Stomach (tissue), 8 donors: ENCODE measurements at regions not wholly inside any gene's neighbourhood (a gene's known extent, or its start where the extent isn't known, plus 50 kb on each side); places are given as distances from the start of the nearest gene placed in this dataset.

Experiments used
- DNase-seq, 2 donors: peaks; one replicate each; pipeline versions ENCODE4 v3.0.0 to v3.0.0-alpha.2; 2013 to 2019
- H3K27ac ChIP-seq, 5 donors: fragments of 200-600 bp in 4 of 5; sonication (generic) in 4 of 5; one replicate each; pipeline ENCODE4 v1.5.1; 2013 to 2019; ENCODE audit warnings: mild to moderate bottlenecking in 1 of 5, moderate library complexity in 1 of 5
- H3K27me3 ChIP-seq, 3 donors: fragments of 200-600 bp; sonication (generic); one replicate each; pipeline ENCODE4 v1.5.1; 2017 to 2019; ENCODE audit warnings: mixed run types in 1 of 3
- H3K36me3 ChIP-seq, 4 donors: fragments of 200-600 bp; sonication (generic); 1 replicate in 3 of 4; 2 replicates in 1 of 4; pipeline ENCODE4 v1.5.1; 2016 to 2019
- H3K4me1 ChIP-seq, 4 donors: fragments of 200-600 bp; sonication (generic); one replicate each; pipeline ENCODE4 v1.5.1; 2016 to 2019
- H3K4me3 ChIP-seq, 4 donors: fragments of 200-600 bp; sonication (generic) in 3 of 4; one replicate each; pipeline ENCODE4 v1.5.1; 2016 to 2019; ENCODE audit warnings: mild to moderate bottlenecking in 1 of 4
- H3K9me3 ChIP-seq, 4 donors: fragments of 200-600 bp; sonication (generic); one replicate each; pipeline ENCODE4 v1.5.1; 2016 to 2019
- CTCF ChIP-seq, 7 experiments: fragments of 450-650 bp in 4 of 7; fragments of 200-600 bp in 3 of 7; sonication (generic) in 3 of 7; IDR thresholded peaks; one replicate each; pipeline ENCODE4 v1.5.1; 2016 to 2019; ENCODE audit warnings: antibody characterized with exemption in 7 of 7, control low read depth in 2 of 7, mild to moderate bottlenecking in 1 of 7
- EP300 ChIP-seq: sonication (generic); formaldehyde crosslinking; IDR thresholded peaks from one replicate; pipeline ENCODE4 v1.6.1; 2017; ENCODE audit warnings: antibody characterized with exemption
- POLR2A ChIP-seq, 4 donors: fragments of 450-650 bp; IDR thresholded peaks; one replicate each; pipeline ENCODE4 v1.6.1; 2016; ENCODE audit warnings: antibody characterized with exemption in 4 of 4, control low read depth in 2 of 4, mild to moderate bottlenecking in 1 of 4, moderate library complexity in 1 of 4
- POLR2AphosphoS5 ChIP-seq, 3 donors: sonication (generic); formaldehyde crosslinking; IDR thresholded peaks; one replicate each; pipeline ENCODE4 v1.6.1; 2016; ENCODE audit warnings: antibody characterized with exemption in 3 of 3
- WGBS, 5 donors: extraction: QIAGEN DNeasy Blood & Tissue Kit in 3 of 5; methylation state at CpG; one replicate each; pipeline versions ENCODE4 v1.1.5 to v1.1.7; 2013 to 2018; 5-methylcytosine and 5-hydroxymethylcytosine counted together
- intact Hi-C: fragments of 100-400 bp; cut with DNase I; formaldehyde crosslinking; loops from one replicate; pipeline ENCODE4 v1.15.1; 2023; ENCODE audit warnings: low total_unique reads
- donor health status: healthy with polysubstance abuse.
- donor health status: Bipolar disorder and iron deficiency.
- donor health status: healthy.

GRCh38 chr4:151473521-151474097, 64.6 kb downstream of the FHIP1A start:
- Histone ChIP-seq H3K9me3 (no peaks in the 10 kb centered on the region), H3K4me1 (peaks cover 0 to 12% (median 3%) of the 10 kb centered on the region in 4 donors), H3K27ac (no peak overlapping the region), H3K4me3 (no peak overlapping the region), H3K27me3 (no peaks in the 10 kb centered on the region), H3K36me3 (no peaks in the 10 kb centered on the region)
- intact Hi-C loops, result no loop called here
- DNase-seq, result no peak
- TF ChIP-seq POLR2AphosphoS5 (IDR thresholded peaks at IDR 0.05) (no peak), POLR2A (IDR thresholded peaks at IDR 0.05) (no peak), EP300 (no peak), CTCF (IDR thresholded peaks at IDR 0.05) (no peak)

- no peak overlapping the region for H3K27ac ChIP-seq
- intact Hi-C loops, result no loop called here
- H3K4me1 ChIP-seq, result peaks cover 0 to 12% (median 3%) of the 10 kb centered on the region in 4 donors
Observed at GRCh38 chr4:151475035-151475714, 66.2 kb downstream of the FHIP1A start.

GRCh38 chr4:151481813-151482212, 72.8 kb downstream of the FHIP1A start:
- WGBS, 5 donors, result 73 to 77% (median 75%) methylated on average over 4 of the region's 4 CpGs
- no peak for DNase-seq
- no peak for TF ChIP-seq POLR2AphosphoS5 (IDR thresholded peaks at IDR 0.05)
- TF ChIP-seq POLR2A (IDR thresholded peaks at IDR 0.05), result no peak
- no peak for TF ChIP-seq EP300
- no peak for TF ChIP-seq CTCF (IDR thresholded peaks at IDR 0.05)
- Histone ChIP-seq H3K27me3 (no peaks in the 10 kb centered on the region), H3K4me1 (no peaks in the 10 kb centered on the region), H3K4me3 (no peak overlapping the region), H3K36me3 (no peaks in the 10 kb centered on the region), H3K9me3 (no peaks in the 10 kb centered on the region), H3K27ac (no peak overlapping the region)
- intact Hi-C loops, result no loop called here

More at GRCh38 chr4:151475035-151475714, 66.2 kb downstream of the FHIP1A start:
- DNase-seq, result no peak
- Histone ChIP-seq H3K9me3 (no peaks in the 10 kb centered on the region), H3K27me3 (no peaks in the 10 kb centered on the region), H3K36me3 (no peaks in the 10 kb centered on the region), H3K4me3 (no peak overlapping the region)
- 75 to 86% (median 77%) methylated on average over 4 of the region's 4 CpGs for WGBS, 5 donors
- TF ChIP-seq POLR2AphosphoS5 (IDR thresholded peaks at IDR 0.05) (no peak), CTCF (IDR thresholded peaks at IDR 0.05) (no peak), POLR2A (IDR thresholded peaks at IDR 0.05) (no peak), EP300 (no peak)

- Histone ChIP-seq H3K27me3 (no peaks in the 10 kb centered on the region), H3K4me1 (no peaks in the 10 kb centered on the region), H3K9me3 (no peaks in the 10 kb centered on the region), H3K36me3 (no peaks in the 10 kb centered on the region), H3K4me3 (no peak overlapping the region), H3K27ac (no peak overlapping the region)
- DNase-seq, result no peak
- TF ChIP-seq POLR2AphosphoS5 (IDR thresholded peaks at IDR 0.05) (no peak), POLR2A (IDR thresholded peaks at IDR 0.05) (no peak), CTCF (IDR thresholded peaks at IDR 0.05) (no peak), EP300 (no peak)
- WGBS, 5 donors, result 45 to 70% (median 59%) methylated on average over 2 of the region's 2 CpGs
- intact Hi-C loops, result no loop called here
Observed at GRCh38 chr4:151484396-151485102, 75.6 kb downstream of the FHIP1A start.
